HFF-Myc (cell line): ENCODE measurements at regions not wholly inside any gene's neighbourhood (a gene's known extent, or its start where the extent isn't known, plus 50 kb on each side); places are given as distances from the start of the nearest gene placed in this dataset.

Source experiments
- DNase-seq: peaks from one replicate; pipeline ENCODE4 v3.0.0-alpha.2; 2011; ENCODE audit warnings: low read depth; ENCODE audit errors: extremely low read depth
- H3K4me3 ChIP-seq: replicated peaks from 2 replicates; pipeline ENCODE4 v1.5.1; 2011; ENCODE audit warnings: low read depth, mild to moderate bottlenecking, control low read depth, low read length
- TF ChIP-seq, protein P1 (sequence below): IDR thresholded peaks from 2 replicates; pipeline ENCODE4 v1.5.1; 2012; ENCODE audit warnings: mild to moderate bottlenecking, low read depth, low read length, control low read depth; ENCODE audit errors: missing control alignments

DNA sequence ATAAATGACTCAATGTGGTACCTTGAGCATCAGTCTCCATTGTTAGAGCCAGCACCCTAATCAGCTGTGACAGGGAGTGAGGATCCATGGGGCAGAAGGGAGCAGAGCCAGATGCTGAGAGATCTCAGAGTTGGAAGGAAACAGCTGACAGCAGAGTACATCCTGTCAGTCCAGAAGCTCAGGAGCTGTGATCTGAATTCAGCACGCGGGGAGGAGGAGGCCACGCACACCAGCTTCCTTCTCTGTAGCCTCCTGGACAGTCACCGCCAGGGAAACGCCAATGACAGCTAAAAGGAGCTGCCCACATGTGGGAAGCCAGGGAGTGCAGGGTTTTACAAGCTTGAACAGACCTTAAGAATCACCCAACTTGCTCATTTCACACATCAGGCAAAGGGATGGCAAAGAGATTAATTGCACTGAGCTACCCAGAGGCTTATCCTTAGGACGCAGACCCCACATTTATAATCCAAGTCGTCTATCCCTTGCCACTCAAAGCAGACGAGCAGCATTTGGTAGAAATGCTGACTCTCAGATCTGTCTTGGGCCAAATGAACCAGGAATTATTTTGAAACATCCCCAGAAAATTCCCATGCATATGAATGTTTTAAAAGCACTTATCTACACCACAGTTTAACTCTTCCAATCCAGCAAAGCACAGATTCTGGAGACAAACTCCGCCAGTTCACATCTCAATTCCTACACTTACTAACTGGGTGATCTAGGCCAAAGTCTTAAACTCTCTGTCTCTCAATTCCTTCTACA is 322.6 kb upstream of the TMTC1 start:
- no peak for DNase-seq
- no peak overlapping the region for H3K4me3 ChIP-seq
- TF ChIP-seq, protein P1, sequence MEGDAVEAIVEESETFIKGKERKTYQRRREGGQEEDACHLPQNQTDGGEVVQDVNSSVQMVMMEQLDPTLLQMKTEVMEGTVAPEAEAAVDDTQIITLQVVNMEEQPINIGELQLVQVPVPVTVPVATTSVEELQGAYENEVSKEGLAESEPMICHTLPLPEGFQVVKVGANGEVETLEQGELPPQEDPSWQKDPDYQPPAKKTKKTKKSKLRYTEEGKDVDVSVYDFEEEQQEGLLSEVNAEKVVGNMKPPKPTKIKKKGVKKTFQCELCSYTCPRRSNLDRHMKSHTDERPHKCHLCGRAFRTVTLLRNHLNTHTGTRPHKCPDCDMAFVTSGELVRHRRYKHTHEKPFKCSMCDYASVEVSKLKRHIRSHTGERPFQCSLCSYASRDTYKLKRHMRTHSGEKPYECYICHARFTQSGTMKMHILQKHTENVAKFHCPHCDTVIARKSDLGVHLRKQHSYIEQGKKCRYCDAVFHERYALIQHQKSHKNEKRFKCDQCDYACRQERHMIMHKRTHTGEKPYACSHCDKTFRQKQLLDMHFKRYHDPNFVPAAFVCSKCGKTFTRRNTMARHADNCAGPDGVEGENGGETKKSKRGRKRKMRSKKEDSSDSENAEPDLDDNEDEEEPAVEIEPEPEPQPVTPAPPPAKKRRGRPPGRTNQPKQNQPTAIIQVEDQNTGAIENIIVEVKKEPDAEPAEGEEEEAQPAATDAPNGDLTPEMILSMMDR, result no peak

DNA sequence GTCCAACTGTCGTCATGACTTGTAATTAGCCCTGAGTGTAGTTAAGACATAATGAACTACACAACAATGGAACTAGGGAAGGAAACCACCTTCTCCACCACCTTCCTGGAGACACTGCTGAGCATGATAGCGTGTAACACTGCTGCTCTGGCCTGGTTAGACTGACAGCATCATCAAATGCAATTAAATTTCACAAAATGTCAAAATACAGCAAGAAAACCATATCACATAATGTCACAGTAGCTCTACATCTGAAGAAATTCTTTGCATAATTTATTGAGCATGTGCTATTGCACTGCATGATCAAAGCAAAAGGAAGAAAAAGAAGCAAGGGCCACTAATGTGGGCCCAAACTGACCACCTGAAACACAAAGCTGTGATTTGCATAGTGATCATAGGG is 321.8 kb upstream of the TMTC1 start:
- TF ChIP-seq, protein P1, result no peak
- DNase-seq, result no peak
- no peak overlapping the region for H3K4me3 ChIP-seq

DNA sequence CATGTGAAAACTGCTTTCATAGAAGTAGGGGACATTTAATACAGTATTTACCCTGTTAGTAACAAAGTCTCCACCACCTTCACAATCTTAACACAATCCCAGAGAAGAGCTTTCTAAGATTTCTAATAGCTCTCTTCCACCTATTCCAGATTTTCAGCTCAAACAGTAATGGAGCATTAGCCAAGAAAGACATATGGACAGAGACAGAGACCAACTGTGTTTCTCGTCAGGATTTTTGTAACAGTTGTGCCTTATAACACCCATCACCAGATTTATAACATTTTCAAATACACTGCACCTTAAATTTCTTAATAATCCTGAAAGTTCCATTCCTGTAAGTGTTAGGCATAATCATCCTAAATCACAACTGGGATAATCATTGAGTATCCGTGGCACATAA is 321.2 kb upstream of the TMTC1 start:
- DNase-seq, result no peak
- no peak overlapping the region for H3K4me3 ChIP-seq
- TF ChIP-seq, protein P1, result no peak

DNA sequence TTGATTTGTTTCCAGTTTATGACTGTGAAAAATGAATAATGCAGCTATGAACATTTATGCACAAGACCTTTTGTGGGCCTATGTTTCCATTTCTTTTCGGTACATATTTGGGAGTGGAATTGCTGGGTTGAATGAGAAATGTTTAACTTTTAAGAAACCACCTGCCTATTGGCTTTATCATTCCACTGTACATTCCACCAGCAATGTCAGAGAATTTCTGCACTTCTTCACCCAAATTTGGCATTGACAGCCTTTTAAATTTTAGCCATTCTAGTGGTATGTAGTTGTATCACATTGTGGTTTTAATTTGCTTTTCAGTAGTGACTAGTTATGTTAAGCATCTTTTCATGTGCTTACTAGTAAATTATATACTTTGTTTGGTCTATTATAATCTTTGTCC is 317.0 kb upstream of the TMTC1 start:
- no peak overlapping the region for H3K4me3 ChIP-seq
- DNase-seq, result no peak
- TF ChIP-seq, protein P1, result no peak

DNA sequence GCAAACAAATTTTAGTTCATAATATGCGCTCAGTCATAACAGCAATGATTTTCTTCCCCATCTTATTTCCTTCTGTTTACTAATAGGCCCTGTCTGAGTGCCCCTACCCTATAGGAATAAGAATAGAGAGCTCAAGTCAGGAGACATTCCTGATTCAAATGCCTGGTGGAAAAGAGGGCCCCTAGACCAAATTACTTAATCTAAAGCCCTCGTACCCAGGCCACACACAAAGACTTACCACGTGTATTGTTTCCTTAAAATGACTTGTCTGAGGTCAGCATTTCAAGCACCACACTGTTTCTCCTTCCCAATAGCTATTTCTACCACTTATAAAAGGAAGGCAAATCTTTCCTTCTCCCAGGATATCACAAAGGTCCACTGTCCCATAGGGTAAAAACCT is 314.9 kb upstream of the TMTC1 start:
- no peak overlapping the region for H3K4me3 ChIP-seq
- DNase-seq, result no peak
- TF ChIP-seq, protein P1, result no peak

DNA sequence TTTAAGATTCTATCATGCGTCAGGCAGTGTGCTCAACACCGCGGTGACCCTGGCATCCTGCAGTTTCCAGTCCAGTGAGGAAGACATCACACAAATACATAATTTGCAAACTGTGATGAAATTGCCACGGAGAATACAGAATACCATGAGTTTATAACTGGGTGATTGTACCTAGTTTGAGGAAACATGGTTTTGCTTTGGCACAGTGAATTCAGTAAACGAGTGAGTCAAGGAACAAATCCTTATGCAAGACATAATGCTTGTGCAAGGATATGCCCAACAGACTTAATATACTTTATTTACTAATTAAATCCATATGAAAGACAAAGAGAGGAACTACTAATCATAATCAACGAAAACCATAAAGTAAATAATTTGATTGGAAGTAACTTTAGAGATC is 311.8 kb upstream of the TMTC1 start:
- DNase-seq, result no peak

More for the DNA sequence above, 311.8 kb upstream of the TMTC1 start:
- TF ChIP-seq, protein P1, result no peak
- H3K4me3 ChIP-seq, result no peak overlapping the region
